RPMI7951 (cell line): ENCODE measurements at regions not wholly inside any gene's neighbourhood (a gene's known extent, or its start where the extent isn't known, plus 50 kb on each side); places are given as distances from the start of the nearest gene placed in this dataset.
A peak's percentile ranks its signal among the peaks of the same experiment; 100 is the strongest.
"Not testable (repeated sequence)": the region's sequence is repeated elsewhere in the genome, so short reads cannot be mapped to it uniquely, and the experiment has no call there.

Experiments
- DNase-seq: peaks from one replicate; pipeline ENCODE4 v3.0.0-alpha.2; 2012; ENCODE audit warnings: low read depth

- peak; percentile 66 for DNase-seq
Observed at GRCh38 chr1:214983126-214983869, 99.2 kb upstream of the KCNK2 start.

GRCh38 chr1:214989341-214989740 is 93.2 kb upstream of the KCNK2 start:
- DNase-seq = peak; percentile 41

- DNase-seq = peak; percentile 87
Observed at GRCh38 chr1:214990619-214991018, 91.9 kb upstream of the KCNK2 start.

GRCh38 chr1:214991691-214992315 is 90.7 kb upstream of the KCNK2 start:
- no peak for DNase-seq

- peak; percentile 60 for DNase-seq
Observed at GRCh38 chr1:214993419-214993818, 89.1 kb upstream of the KCNK2 start.

- no peak for DNase-seq
Observed at GRCh38 chr1:214997685-214998084, 84.9 kb upstream of the KCNK2 start.

- peak; percentile 63 for DNase-seq
Observed at GRCh38 chr1:215001419-215002021, 81.0 kb upstream of the KCNK2 start.

- DNase-seq = peak; percentile 98
Observed at GRCh38 chr1:215002471-215002870, 80.1 kb upstream of the KCNK2 start.

- DNase-seq = peak; percentile 41
Observed at GRCh38 chr1:215003686-215004085, 78.9 kb upstream of the KCNK2 start.

- DNase-seq = no peak
Observed at GRCh38 chr1:215004121-215004827, 78.3 kb upstream of the KCNK2 start.

GRCh38 chr1:215005078-215005477 is 77.5 kb upstream of the KCNK2 start:
- DNase-seq = peak; percentile 54

- DNase-seq = peak; percentile 36
Observed at GRCh38 chr1:215005656-215006345, 76.7 kb upstream of the KCNK2 start.

- DNase-seq = no peak
Observed at GRCh38 chr1:215007880-215008279, 74.7 kb upstream of the KCNK2 start.

GRCh38 chr1:215018555-215018954 is 64.0 kb upstream of the KCNK2 start:
- DNase-seq = peak; percentile 80

- no peak for DNase-seq
Observed at GRCh38 chr1:215022204-215022603, 60.3 kb upstream of the KCNK2 start.

- peak; percentile 24 for DNase-seq
Observed at GRCh38 chr1:215022741-215023141, 59.8 kb upstream of the KCNK2 start.

- peak; percentile 37 for DNase-seq
Observed at GRCh38 chr1:215023155-215023832, 59.2 kb upstream of the KCNK2 start.

- no peak for DNase-seq
Observed at GRCh38 chr1:215028954-215029353, 53.6 kb upstream of the KCNK2 start.

GRCh38 chr1:215030581-215030980 is 52.0 kb upstream of the KCNK2 start:
- not testable (repeated sequence) for DNase-seq

- no peak for DNase-seq
Observed at GRCh38 chr1:215031392-215031791, 51.1 kb upstream of the KCNK2 start.
